ENCODE measurements at regions not wholly inside any gene's neighbourhood (a gene's known extent, or its start where the extent isn't known, plus 50 kb on each side); places are given as distances from the start of the nearest gene placed in this dataset.

DNA sequence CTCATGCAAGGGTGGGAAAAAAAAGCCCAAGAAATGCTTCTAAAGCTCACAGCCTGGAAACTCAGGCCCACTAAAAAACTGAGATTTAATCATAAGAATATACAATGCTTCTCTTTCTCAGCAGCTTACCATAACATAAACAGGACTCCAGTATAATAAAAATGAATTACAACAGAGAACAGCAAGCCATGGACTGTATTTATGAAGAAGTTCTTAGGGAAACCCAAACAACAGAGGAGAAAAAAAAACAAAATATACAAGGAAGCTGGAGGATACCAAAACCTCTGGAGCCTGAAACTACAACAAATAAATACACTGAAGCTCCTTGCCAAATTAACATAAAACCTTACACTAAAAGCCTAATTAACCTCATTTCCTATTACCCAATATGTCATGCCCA, 187.8 kb downstream of the RDH14 start:
- TF ChIP-seq, protein P1, sequence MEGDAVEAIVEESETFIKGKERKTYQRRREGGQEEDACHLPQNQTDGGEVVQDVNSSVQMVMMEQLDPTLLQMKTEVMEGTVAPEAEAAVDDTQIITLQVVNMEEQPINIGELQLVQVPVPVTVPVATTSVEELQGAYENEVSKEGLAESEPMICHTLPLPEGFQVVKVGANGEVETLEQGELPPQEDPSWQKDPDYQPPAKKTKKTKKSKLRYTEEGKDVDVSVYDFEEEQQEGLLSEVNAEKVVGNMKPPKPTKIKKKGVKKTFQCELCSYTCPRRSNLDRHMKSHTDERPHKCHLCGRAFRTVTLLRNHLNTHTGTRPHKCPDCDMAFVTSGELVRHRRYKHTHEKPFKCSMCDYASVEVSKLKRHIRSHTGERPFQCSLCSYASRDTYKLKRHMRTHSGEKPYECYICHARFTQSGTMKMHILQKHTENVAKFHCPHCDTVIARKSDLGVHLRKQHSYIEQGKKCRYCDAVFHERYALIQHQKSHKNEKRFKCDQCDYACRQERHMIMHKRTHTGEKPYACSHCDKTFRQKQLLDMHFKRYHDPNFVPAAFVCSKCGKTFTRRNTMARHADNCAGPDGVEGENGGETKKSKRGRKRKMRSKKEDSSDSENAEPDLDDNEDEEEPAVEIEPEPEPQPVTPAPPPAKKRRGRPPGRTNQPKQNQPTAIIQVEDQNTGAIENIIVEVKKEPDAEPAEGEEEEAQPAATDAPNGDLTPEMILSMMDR (conservative IDR thresholded peaks at IDR 0.05 in 1 of 2, IDR thresholded peaks at IDR 0.05 in 1 of 2; ENCODE audit: extremely low read depth in 1 of 2, insufficient read depth in 1 of 2, low read depth in 1 of 2, low read length in 2 of 2) = no peak
- TF ChIP-seq EZH2 (IDR thresholded peaks at IDR 0.05; ENCODE audit: borderline replicate concordance, low read length) = no peak
